HS-5 (cell line): ENCODE measurements at regions not wholly inside any gene's neighbourhood (a gene's known extent, or its start where the extent isn't known, plus 50 kb on each side); places are given as distances from the start of the nearest gene placed in this dataset.

Experiments used
- DNase-seq: peaks from one replicate; pipeline ENCODE4 v3.0.0-alpha.2; 2012; ENCODE audit warnings: low read depth

GRCh38 chr11:80846442-80846841, 1405.6 kb upstream of the TENM4 start:
- DNase-seq, result no peak

- DNase-seq, result no peak
Observed at GRCh38 chr11:80844110-80844819, 1403.4 kb upstream of the TENM4 start.

GRCh38 chr11:80843266-80843974, 1402.6 kb upstream of the TENM4 start:
- no peak for DNase-seq

GRCh38 chr11:80842246-80842645, 1401.4 kb upstream of the TENM4 start:
- DNase-seq, result no peak

- no peak for DNase-seq
Observed at GRCh38 chr11:80841675-80842074, 1400.8 kb upstream of the TENM4 start.

- no peak for DNase-seq
Observed at GRCh38 chr11:80838153-80838552, 1397.3 kb upstream of the TENM4 start.

GRCh38 chr11:80837051-80837450, 1396.2 kb upstream of the TENM4 start:
- no peak for DNase-seq

- no peak for DNase-seq
Observed at GRCh38 chr11:80831374-80831773, 1390.5 kb upstream of the TENM4 start.

- no peak for DNase-seq
Observed at GRCh38 chr11:80827781-80828180, 1387.0 kb upstream of the TENM4 start.

GRCh38 chr11:80826808-80827207, 1386.0 kb upstream of the TENM4 start:
- no peak for DNase-seq

GRCh38 chr11:80822308-80822707, 1381.5 kb upstream of the TENM4 start:
- DNase-seq, result no peak

GRCh38 chr11:80819271-80819670, 1378.4 kb upstream of the TENM4 start:
- DNase-seq, result no peak

- no peak for DNase-seq
Observed at GRCh38 chr11:80816966-80817365, 1376.1 kb upstream of the TENM4 start.

GRCh38 chr11:80816454-80816847, 1375.6 kb upstream of the TENM4 start:
- DNase-seq, result no peak

GRCh38 chr11:80815752-80816453, 1375.1 kb upstream of the TENM4 start:
- no peak for DNase-seq

GRCh38 chr11:80814813-80815212, 1374.0 kb upstream of the TENM4 start:
- no peak for DNase-seq

GRCh38 chr11:80810695-80811094, 1369.9 kb upstream of the TENM4 start:
- DNase-seq, result no peak

GRCh38 chr11:80798174-80798573, 1357.3 kb upstream of the TENM4 start:
- no peak for DNase-seq

GRCh38 chr11:80783561-80783960, 1342.7 kb upstream of the TENM4 start:
- no peak for DNase-seq

GRCh38 chr11:80782135-80782885, 1341.5 kb upstream of the TENM4 start:
- DNase-seq, result no peak

- no peak for DNase-seq
Observed at GRCh38 chr11:80779905-80780605, 1339.2 kb upstream of the TENM4 start.

- no peak for DNase-seq
Observed at GRCh38 chr11:80778941-80779340, 1338.1 kb upstream of the TENM4 start.
